ENCODE measurements at regions not wholly inside any gene's neighbourhood (a gene's known extent, or its start where the extent isn't known, plus 50 kb on each side); places are given as distances from the start of the nearest gene placed in this dataset.

DNA sequence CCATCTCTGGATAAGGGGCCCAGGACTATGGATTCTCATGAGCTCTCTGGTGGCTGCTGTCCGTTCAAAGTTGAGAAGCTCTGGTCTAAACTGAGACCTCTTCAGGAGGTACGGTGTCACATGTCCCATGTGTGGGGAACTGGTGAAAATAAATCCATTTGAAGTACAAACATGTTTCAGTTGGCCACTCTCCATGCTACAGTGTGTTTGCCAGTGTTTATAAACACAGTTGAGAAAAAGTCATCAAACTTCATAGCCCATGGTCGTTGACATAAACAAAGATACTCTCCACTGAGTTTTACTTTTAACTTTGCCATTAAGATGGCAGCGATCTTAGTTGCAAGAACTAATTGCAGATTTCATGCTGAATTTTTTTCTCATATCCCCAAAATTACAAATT lies 72.8 kb downstream of the PSMG1 start:
- TF ChIP-seq CTCF (IDR thresholded peaks at IDR 0.05; ENCODE audit: poor library complexity), result no peak
- no peak for TF ChIP-seq EZH2 (IDR thresholded peaks at IDR 0.05; ENCODE audit: borderline replicate concordance)
- no peak for TF ChIP-seq EZH2phosphoT487 (IDR thresholded peaks at IDR 0.05; ENCODE audit: low read depth, severe bottlenecking, unreplicated experiment)
